ENCODE measurements at regions not wholly inside any gene's neighbourhood (a gene's known extent, or its start where the extent isn't known, plus 50 kb on each side); places are given as distances from the start of the nearest gene placed in this dataset.

DNA sequence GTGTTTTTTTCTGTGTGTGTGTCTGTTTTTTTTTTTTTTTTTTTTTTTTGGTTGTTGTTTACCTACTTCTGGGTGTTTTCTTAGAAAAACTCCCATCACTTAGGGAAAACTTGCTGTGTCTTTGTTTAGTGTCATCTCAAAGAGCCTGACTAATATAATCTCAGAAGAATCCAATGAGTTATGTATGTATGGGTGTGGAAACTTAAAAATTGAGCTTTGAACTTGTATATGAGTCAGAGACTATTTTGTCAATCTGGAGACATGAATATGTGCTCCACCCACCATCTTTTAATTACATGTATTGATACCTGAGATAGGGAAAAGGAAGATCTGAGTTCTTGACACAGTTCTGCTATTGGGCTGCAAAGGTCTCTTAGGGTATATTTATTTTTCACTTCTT, 140.7 kb upstream of the SPRY2 start:
- TF ChIP-seq POLR2A (IDR thresholded peaks at IDR 0.05) (no peak), CTCF (IDR thresholded peaks at IDR 0.05) (no peak), POLR2AphosphoS5 (IDR thresholded peaks at IDR 0.05) (no peak), EP300 (IDR thresholded peaks at IDR 0.05) (no peak)

All from gastroesophageal sphincter (tissue), 3 donors.